Lower leg skin (tissue), 4 donors: ENCODE measurements at regions not wholly inside any gene's neighbourhood (a gene's known extent, or its start where the extent isn't known, plus 50 kb on each side); places are given as distances from the start of the nearest gene placed in this dataset.

ENCODE experiments used
- DNase-seq, 2 donors: peaks; one replicate each; pipeline ENCODE4 v3.0.0-alpha.2; 2019; ENCODE audit warnings: low spot score in 2 of 2
- H3K4me3 ChIP-seq: fragments of 200-600 bp; sonication (generic); 2 replicates; pipeline ENCODE4 v1.5.1; 2017; ENCODE audit warnings: mild to moderate bottlenecking, low read depth; ENCODE audit not compliant: poor library complexity, severe bottlenecking
- CTCF ChIP-seq, 3 donors: fragments of 450-650 bp; IDR thresholded peaks; one replicate each; pipeline ENCODE4 v1.5.1; 2016; ENCODE audit warnings: antibody characterized with exemption in 3 of 3, mild to moderate bottlenecking in 3 of 3, moderate library complexity in 2 of 3
- POLR2A ChIP-seq, 2 donors: fragments of 450-650 bp; IDR thresholded peaks; one replicate each; pipeline ENCODE4 v1.6.1; 2016 to 2017; ENCODE audit warnings: antibody characterized with exemption in 2 of 2, mild to moderate bottlenecking in 1 of 2, moderate library complexity in 1 of 2
- WGBS, 2 donors: methylation state at CpG; one replicate each; pipeline ENCODE4 v1.1.5; 2018; 5-methylcytosine and 5-hydroxymethylcytosine counted together
- intact Hi-C: fragments of 100-400 bp; cut with DNase I; formaldehyde crosslinking; loops from one replicate; pipeline ENCODE4 v1.15.0; 2023; ENCODE audit warnings: low total_unique reads

GRCh38 chr13:58827904-58828303 is 1196.4 kb downstream of the PCDH17 start:
- intact Hi-C loops = no loop called here
- TF ChIP-seq POLR2A (IDR thresholded peaks at IDR 0.05) (no peak), CTCF (IDR thresholded peaks at IDR 0.05) (no peak)
- no peak for DNase-seq
- WGBS, 2 donors = 89 to 96% methylated on average over 2 of the region's 2 CpGs
- H3K4me3 ChIP-seq = no peak overlapping the region

GRCh38 chr13:58830841-58831240 is 1199.3 kb downstream of the PCDH17 start:
- TF ChIP-seq POLR2A (IDR thresholded peaks at IDR 0.05) = no peak
- no peak for TF ChIP-seq CTCF (IDR thresholded peaks at IDR 0.05)
- intact Hi-C loops = no loop called here
- no peak overlapping the region for H3K4me3 ChIP-seq
- WGBS, 2 donors = 43 to 47% methylated on average over 1 of the region's 1 CpG
- DNase-seq = no peak

GRCh38 chr13:58838615-58839014 is 1207.1 kb downstream of the PCDH17 start:
- intact Hi-C loops = no loop called here
- no peak for DNase-seq
- no peak for TF ChIP-seq CTCF (IDR thresholded peaks at IDR 0.05)
- TF ChIP-seq POLR2A (IDR thresholded peaks at IDR 0.05) = no peak
- H3K4me3 ChIP-seq = no peak overlapping the region
- 84 to 91% methylated on average over 1 of the region's 1 CpG for WGBS, 2 donors

- WGBS, 2 donors = 71 to 72% methylated on average over 6 of the region's 6 CpGs
- DNase-seq = no peak
- TF ChIP-seq POLR2A (IDR thresholded peaks at IDR 0.05) = no peak
- TF ChIP-seq CTCF (IDR thresholded peaks at IDR 0.05) = no peak
- no peak overlapping the region for H3K4me3 ChIP-seq
- intact Hi-C loops = no loop called here
These were observed 1211.5 kb downstream of the PCDH17 start for GRCh38 chr13:58843071-58843470.

- H3K4me3 ChIP-seq = no peak overlapping the region
- no peak for DNase-seq
- TF ChIP-seq POLR2A (IDR thresholded peaks at IDR 0.05) (no peak), CTCF (IDR thresholded peaks at IDR 0.05) (no peak)
- 82% methylated on average over 6 of the region's 6 CpGs for WGBS, 2 donors
- intact Hi-C loops = no loop called here
These were observed 1212.0 kb downstream of the PCDH17 start for GRCh38 chr13:58843567-58843966.

GRCh38 chr13:58850161-58850560 is 1218.6 kb downstream of the PCDH17 start:
- intact Hi-C loops = no loop called here
- no peak for DNase-seq
- TF ChIP-seq POLR2A (IDR thresholded peaks at IDR 0.05) (no peak), CTCF (IDR thresholded peaks at IDR 0.05) (no peak)
- H3K4me3 ChIP-seq = no peak overlapping the region
